Spleen (tissue), 7 donors: ENCODE measurements at regions not wholly inside any gene's neighbourhood (a gene's known extent, or its start where the extent isn't known, plus 50 kb on each side); places are given as distances from the start of the nearest gene placed in this dataset.

Experiments used
- CTCF ChIP-seq, 11 experiments: fragments of 200-600 bp in 7 of 11; fragments of 450-650 bp in 4 of 11; sonication (generic) in 4 of 11; IDR thresholded peaks in 8 of 11; conservative IDR thresholded peaks in 3 of 11; 1 replicate in 7 of 11; 2 replicates in 4 of 11; pipeline versions ENCODE4 v1.4.0 to v1.8.0; 2016 to 2021; ENCODE audit warnings: antibody characterized with exemption in 11 of 11, inconsistent platforms in 4 of 11, mild to moderate bottlenecking in 1 of 11
- POLR2AphosphoS5 ChIP-seq, 3 donors: sonication (generic); formaldehyde crosslinking; IDR thresholded peaks; one replicate each; pipeline ENCODE4 v1.5.1; 2017; ENCODE audit warnings: antibody characterized with exemption in 3 of 3
- donor health status: DM: no; HTN: no; CAD: no; lungs with moderate emphysema.
- donor health status: DM: no; HTN: no; CAD: no.
- donor health status: DM: no; HTN: no; CAD: no.

GRCh38 chr18:4844320-4844719 lies 352.7 kb downstream of the AKAIN1 start:
- no peak for TF ChIP-seq CTCF (IDR thresholded peaks at IDR 0.05 in 8 of 11, conservative IDR thresholded peaks at IDR 0.05 in 3 of 11)
- TF ChIP-seq POLR2AphosphoS5 (IDR thresholded peaks at IDR 0.05) = no peak
